BJ (cell line): ENCODE measurements at regions not wholly inside any gene's neighbourhood (a gene's known extent, or its start where the extent isn't known, plus 50 kb on each side); places are given as distances from the start of the nearest gene placed in this dataset.
"Not testable (repeated sequence)": the region's sequence is repeated elsewhere in the genome, so short reads cannot be mapped to it uniquely, and the experiment has no call there.

Source experiments
- CTCF ChIA-PET: fragments of 350-600 bp; formaldehyde crosslinking; extraction: SDS; loops from one replicate; lab custom pipeline; 2021; ENCODE audit warnings: antibody characterized with exemption, inconsistent platforms; lab: Yijun Ruan, JAX
- POLR2A ChIA-PET: fragments of 300-600 bp; sonication (Branson Sonifier 250); formaldehyde crosslinking; extraction: SDS; loops from one replicate; lab custom pipeline; 2021; ENCODE audit warnings: antibody characterized with exemption; lab: Charles Lee
- DNase-seq: peaks from one replicate; pipeline ENCODE4 v3.0.0-alpha.2; 2011; ENCODE audit warnings: low read depth
- H3K27me3 ChIP-seq: 2 replicates; pipeline ENCODE4 v1.6.0; 2011; ENCODE audit warnings: low read length; ENCODE audit not compliant: control insufficient read depth, insufficient read depth
- H3K36me3 ChIP-seq: 2 replicates; pipeline ENCODE4 v1.5.1; 2011; ENCODE audit warnings: low read length; ENCODE audit not compliant: control insufficient read depth, insufficient read depth
- H3K4me3 ChIP-seq: 2 replicates; pipeline ENCODE4 v1.5.1; 2011; ENCODE audit warnings: low read depth, mild to moderate bottlenecking, control low read depth, low read length
- TF ChIP-seq, protein P1 (sequence below): IDR thresholded peaks from 2 replicates; pipeline ENCODE4 v1.5.1; 2011; ENCODE audit warnings: low read depth, mild to moderate bottlenecking, control low read depth, inconsistent platforms, low read length, moderate library complexity; ENCODE audit not compliant: insufficient read depth

DNA sequence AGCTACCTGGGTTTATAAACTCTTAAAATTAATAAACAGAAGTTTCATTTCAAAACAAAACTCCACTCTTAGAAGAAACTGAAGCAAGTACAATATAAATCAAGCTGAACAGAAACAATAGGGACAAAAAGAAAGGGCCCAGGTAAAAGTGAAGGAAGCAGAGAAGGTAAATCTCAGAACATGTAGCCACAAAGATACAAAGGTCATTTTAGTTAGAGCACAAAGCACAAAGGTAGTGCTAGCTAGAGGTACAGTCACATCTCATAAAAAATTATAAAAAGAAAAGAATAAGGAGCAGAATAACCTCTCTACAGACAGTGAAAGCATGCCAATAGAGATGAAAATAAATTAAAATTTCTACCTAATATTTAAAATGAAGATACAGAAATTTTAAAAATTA lies 90.4 kb upstream of the C5orf63 start:
- Histone ChIP-seq H3K36me3 (no peaks in the 10 kb centered on the region), H3K27me3 (no peaks in the 10 kb centered on the region), H3K4me3 (no peak overlapping the region)
- DNase-seq = no peak
- TF ChIP-seq, protein P1, sequence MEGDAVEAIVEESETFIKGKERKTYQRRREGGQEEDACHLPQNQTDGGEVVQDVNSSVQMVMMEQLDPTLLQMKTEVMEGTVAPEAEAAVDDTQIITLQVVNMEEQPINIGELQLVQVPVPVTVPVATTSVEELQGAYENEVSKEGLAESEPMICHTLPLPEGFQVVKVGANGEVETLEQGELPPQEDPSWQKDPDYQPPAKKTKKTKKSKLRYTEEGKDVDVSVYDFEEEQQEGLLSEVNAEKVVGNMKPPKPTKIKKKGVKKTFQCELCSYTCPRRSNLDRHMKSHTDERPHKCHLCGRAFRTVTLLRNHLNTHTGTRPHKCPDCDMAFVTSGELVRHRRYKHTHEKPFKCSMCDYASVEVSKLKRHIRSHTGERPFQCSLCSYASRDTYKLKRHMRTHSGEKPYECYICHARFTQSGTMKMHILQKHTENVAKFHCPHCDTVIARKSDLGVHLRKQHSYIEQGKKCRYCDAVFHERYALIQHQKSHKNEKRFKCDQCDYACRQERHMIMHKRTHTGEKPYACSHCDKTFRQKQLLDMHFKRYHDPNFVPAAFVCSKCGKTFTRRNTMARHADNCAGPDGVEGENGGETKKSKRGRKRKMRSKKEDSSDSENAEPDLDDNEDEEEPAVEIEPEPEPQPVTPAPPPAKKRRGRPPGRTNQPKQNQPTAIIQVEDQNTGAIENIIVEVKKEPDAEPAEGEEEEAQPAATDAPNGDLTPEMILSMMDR = no peak
- CTCF ChIA-PET = interaction anchor here (0.6 kb wide), 1 partner anchor 383 kb away, joined by 3 read pairs; no protein-coding TSS in a partner anchor
- POLR2A ChIA-PET = no interaction called here

DNA sequence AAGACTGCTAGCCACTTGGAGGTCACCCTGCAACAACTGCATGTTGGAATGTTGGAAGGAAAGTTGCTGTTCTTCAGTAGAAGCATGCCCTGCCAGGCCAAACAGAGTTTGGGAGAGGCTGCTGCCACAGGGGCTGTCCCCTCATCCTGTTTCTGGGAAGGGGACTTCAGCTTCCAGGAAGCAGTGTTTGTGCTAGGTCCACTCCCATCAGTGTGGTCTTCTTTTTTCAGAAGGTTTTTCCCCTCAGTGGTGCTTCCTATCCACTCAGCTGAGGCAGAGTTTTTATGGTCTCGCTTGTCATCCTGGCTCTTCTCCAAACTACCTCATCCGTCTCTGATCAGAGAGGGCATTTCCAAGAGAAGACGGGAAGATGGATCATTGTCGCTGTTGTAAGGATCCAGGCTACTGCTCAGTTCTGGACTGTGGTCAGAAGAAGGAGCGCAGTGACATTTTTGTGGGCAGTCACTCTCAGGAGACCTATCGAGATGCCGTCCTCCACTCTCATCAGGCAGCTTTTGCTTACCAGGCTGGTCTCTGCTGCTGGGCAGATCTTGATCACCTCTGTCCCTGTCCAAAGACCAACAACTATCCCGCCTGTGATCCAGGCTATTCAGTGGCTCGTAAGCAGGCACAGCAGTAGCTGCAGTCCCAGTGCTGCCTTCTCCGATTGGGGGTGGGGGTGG lies 97.8 kb upstream of the C5orf63 start:
- ChIA-PET CTCF (interaction anchor here (0.7 kb wide), 1 partner anchor 48 kb away, joined by 3 read pairs; no protein-coding TSS in a partner anchor), POLR2A (no interaction called here)
- Histone ChIP-seq H3K27me3 (no peaks in the 10 kb centered on the region), H3K36me3 (no peaks in the 10 kb centered on the region), H3K4me3 (no peak overlapping the region)
- TF ChIP-seq, protein P1 = no peak
- DNase-seq = no peak

DNA sequence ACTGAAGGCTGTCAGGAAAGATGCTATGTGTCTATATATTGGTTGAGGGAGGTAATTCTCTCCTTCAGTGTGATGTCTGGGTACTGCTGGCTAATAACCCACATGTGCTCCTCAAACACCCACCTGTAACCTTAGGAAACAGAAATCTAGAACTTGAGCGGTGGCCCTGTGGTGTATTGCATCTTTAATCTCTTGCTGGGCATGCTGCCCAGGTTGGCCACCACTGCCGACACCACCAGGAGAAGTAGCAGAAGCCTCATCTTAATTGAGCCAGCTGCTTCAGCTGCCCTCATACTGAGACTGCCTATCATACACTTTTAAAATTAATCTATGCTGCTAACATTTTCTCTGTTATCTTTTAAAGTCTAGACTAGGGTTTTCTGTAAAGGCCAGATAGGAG lies 103.5 kb upstream of the C5orf63 start:
- TF ChIP-seq, protein P1 = no peak
- ChIA-PET CTCF (interaction anchor here (1.4 kb wide), 1 partner anchor 15 kb away, joined by 5 read pairs; no protein-coding TSS in a partner anchor), POLR2A (no interaction called here)
- H3K27me3 ChIP-seq = 0 out of 2 replicates have a peak, but pooled peaks cover 2% of the 10 kb centered on the region
- no peak for DNase-seq
- no peak overlapping the region for H3K4me3 ChIP-seq
- no peaks in the 10 kb centered on the region for H3K36me3 ChIP-seq

DNA sequence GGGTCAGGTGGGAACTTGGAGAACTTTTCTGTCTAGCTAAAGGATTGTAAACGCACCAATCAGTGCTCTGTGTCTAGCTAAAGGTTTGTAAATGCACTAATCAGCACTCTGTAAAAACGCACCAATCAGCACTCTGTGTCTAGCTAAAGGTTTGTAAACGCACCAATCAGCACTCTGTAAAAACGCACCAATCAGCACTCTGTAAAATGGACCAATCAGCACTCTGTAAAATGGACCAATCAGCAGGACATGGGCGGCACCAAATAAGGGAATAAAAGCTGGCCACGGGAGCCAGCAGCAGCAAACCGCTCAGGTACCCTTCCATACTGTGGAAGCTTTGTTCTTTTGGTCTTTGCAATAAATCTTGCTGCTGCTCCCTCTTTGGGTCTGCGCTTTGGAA lies 108.0 kb upstream of the MEGF10 start:
- CTCF ChIA-PET, POLR2A ChIA-PET, H3K36me3 ChIP-seq, H3K4me3 ChIP-seq, H3K27me3 ChIP-seq, DNase-seq: not testable (repeated sequence)

DNA sequence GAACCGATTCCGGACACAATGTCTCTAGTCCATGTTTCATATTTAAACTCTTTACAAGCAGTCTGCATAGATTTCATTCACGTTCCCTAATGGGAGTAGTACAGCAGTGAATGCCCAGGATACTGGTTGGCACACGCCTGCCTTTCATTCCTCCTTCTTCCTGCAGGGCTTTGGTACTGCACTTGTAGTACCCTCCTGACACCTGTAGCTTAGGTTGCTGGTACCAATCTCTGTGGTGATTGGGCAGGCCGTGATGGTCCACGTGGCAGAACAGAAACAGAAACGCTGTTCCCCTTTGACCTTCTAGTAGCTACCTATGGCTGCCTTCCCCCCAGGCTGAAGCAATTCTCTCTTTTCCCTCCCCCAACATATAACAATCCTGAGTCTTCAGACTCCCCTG lies 107.3 kb upstream of the MEGF10 start:
- DNase-seq = no peak
- TF ChIP-seq, protein P1 = no peak
- Histone ChIP-seq H3K36me3 (no peaks in the 10 kb centered on the region), H3K4me3 (no peak overlapping the region), H3K27me3 (peaks cover 6% of the 10 kb centered on the region; the same call in 1 of the 2 replicates)
- ChIA-PET POLR2A (no interaction called here), CTCF (interaction anchor here (0.6 kb wide), 1 partner anchor 62 kb away, joined by 3 read pairs; no protein-coding TSS in a partner anchor)
